GM15510 (cell line): ENCODE measurements at regions not wholly inside any gene's neighbourhood (a gene's known extent, or its start where the extent isn't known, plus 50 kb on each side); places are given as distances from the start of the nearest gene placed in this dataset.

Source experiments
- POLR2A ChIP-seq: IDR thresholded peaks from 3 replicates; pipeline ENCODE4 v1.6.1; 2011; ENCODE audit warnings: borderline replicate concordance; ENCODE audit not compliant: insufficient read length; ENCODE audit errors: extremely low read depth

- no peak for TF ChIP-seq POLR2A
Measured at GRCh38 chr1:38249001-38249400, 202.4 kb upstream of the POU3F1 start.

GRCh38 chr1:38246955-38247952 lies 200.7 kb upstream of the POU3F1 start:
- TF ChIP-seq POLR2A = no peak

- no peak for TF ChIP-seq POLR2A
Measured at GRCh38 chr1:38244218-38244845, 197.7 kb upstream of the POU3F1 start.

DNA sequence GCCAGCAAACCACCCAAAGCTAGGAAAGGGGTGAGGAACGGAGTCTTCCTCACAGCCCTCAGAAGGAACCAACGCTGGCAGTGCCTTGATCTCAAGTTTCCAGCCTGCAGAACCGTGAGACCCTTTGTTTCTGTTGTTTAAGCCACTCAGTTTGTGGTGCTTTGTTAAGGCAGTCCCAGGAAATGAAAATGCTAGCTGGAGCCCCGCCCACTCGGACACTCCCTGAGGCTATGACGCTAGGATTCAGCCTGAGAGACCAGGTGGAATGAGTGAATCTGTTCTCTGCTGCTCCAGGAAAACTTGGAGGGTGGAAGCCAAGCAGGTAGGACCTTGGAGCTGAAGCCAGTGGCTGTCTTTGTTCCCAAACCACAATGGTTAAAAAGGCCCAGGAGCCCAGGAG lies 196.5 kb upstream of the POU3F1 start:
- TF ChIP-seq POLR2A = no peak

DNA sequence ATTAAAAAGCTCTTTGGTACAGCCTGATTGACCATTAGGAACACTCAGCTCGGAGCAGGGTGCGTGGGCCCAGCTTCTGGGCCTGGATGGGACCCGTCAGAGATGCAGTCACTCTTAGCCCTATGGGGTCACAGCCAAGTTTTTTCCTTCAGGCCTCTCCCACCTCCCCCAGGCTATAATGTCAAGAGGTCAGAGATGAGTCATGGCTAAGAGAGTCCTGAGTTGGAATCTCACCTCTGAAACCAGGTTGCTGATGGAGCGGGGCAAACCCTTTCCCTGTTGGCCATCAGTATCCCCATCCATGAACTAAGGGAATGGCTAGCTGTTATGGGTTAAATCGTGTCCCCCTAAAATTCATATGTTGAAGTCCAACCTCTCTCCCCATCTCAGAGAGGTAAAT lies 195.9 kb upstream of the POU3F1 start:
- no peak for TF ChIP-seq POLR2A

DNA sequence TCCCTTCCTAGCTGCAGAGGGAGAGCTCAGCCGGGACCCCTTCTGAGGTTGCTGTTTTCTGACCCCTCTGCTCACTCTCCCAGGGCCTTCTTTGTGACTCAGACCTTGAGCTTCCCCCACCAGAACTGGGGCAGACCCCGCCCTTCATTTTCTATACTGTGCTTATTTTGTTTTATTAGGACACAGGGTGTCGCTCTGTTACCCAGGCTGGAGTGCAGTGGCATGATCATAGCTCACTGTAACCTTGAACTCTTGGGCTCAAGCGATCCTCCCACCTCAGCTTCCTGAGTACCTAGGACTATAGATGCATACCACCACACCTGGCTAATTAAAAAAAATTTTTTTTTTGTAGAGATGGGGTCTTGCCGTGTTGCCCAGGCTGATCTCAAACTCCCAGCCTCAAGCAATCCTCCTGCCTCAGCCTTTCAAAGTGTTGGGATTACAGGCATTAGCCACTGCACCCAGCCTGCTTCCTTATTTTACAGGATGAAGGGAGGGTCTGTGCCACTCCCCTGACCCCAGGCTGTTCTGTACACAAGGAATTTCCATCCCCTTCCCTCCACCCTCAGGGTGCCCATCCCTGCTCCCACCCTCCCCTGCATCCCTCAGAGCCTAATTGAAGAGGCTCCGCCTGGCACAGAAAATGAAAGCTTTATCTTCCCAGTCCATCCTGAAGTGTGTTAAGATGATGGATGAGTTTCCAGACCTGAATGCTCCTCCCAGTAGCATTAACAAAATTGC lies 195.2 kb upstream of the POU3F1 start:
- no peak for TF ChIP-seq POLR2A

DNA sequence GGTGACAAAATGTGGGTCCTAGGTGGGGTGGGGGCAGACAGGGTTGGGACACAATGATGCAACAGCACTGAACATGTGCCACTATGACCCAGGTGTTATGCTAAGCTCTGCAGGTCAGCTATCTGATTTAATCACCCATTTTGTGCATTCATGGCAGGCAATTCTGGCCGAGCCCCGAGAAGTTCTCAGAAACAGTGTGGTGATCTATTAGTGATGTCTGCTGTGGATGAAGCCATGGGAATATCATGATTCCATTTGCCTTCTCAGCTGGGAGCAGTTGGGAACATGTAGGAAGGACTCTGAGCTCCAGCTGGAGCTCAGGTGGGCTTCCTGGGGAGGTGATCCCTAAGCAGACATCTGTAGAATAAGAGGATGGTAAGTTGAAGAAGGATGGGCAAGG lies 194.0 kb upstream of the POU3F1 start:
- TF ChIP-seq POLR2A = no peak

GRCh38 chr1:38239258-38239835 lies 192.8 kb upstream of the POU3F1 start:
- no peak for TF ChIP-seq POLR2A

- no peak for TF ChIP-seq POLR2A
Measured at GRCh38 chr1:38238294-38238693, 191.7 kb upstream of the POU3F1 start.

DNA sequence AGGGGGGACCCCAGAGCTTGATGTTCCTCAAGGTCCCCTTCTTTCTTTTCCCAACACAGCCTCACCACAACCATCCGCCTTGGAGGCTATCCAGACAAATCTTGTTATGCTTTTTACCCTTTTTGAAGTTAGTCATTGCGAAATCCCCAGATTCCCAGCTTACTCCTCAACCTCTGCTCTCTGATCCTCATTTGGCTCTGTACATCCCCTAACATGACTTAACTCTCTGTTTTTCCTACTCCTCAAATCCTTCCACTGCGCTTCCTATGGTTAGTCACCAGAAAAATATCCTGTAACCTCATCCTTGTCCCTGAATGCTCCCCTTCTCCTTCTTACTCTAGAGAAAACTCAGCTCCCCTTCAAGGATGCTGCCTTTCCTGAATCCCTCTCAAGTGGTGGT lies 189.1 kb upstream of the POU3F1 start:
- no peak for TF ChIP-seq POLR2A

- no peak for TF ChIP-seq POLR2A
Measured at GRCh38 chr1:38231941-38232340, 185.3 kb upstream of the POU3F1 start.

GRCh38 chr1:38228718-38229117 lies 182.1 kb upstream of the POU3F1 start:
- TF ChIP-seq POLR2A = no peak

- no peak for TF ChIP-seq POLR2A
Measured at GRCh38 chr1:38225745-38226144, 179.2 kb upstream of the POU3F1 start.

- no peak for TF ChIP-seq POLR2A
Measured at GRCh38 chr1:38223391-38223790, 176.8 kb upstream of the POU3F1 start.

GRCh38 chr1:38222891-38223290 lies 176.3 kb upstream of the POU3F1 start:
- TF ChIP-seq POLR2A = no peak
